ENCODE measurements at regions not wholly inside any gene's neighbourhood (a gene's known extent, or its start where the extent isn't known, plus 50 kb on each side); places are given as distances from the start of the nearest gene placed in this dataset.

- Histone ChIP-seq H2AFZ (ENCODE audit: low read length) (no peak overlapping the region), H2BK12ac (ENCODE audit: low read depth, low read length) (no peak overlapping the region), H3K27ac (ENCODE audit: low read depth, low read length) (no peak overlapping the region), H3K56ac (replicated peaks; ENCODE audit: insufficient read length, low read depth, low read length) (no peak overlapping the region), H4K8ac (ENCODE audit: extremely low read depth, insufficient read depth, low read length) (no peak overlapping the region), H2BK120ac (replicated peaks; ENCODE audit: low read depth, low read length) (no peak overlapping the region), H3K23me2 (ENCODE audit: low read depth, low read length) (no peaks in the 10 kb centered on the region), H3K14ac (ENCODE audit: insufficient read length) (no peak overlapping the region), H3K4ac (replicated peaks; ENCODE audit: insufficient read length, low read depth, low read length) (no peak overlapping the region), H3K9ac (replicated peaks in 1 of 4; ENCODE audit: extremely low read depth in 1 of 4, low read depth in 3 of 4, low read length in 3 of 4) (no peak overlapping the region), H3K9me3 (ENCODE audit: insufficient read depth in 2 of 2, low read depth in 1 of 2, low read length in 1 of 2) (no peaks in the 10 kb centered on the region), H3K18ac (ENCODE audit: extremely low read depth, low read length) (no peak overlapping the region), H3K4me1 (replicated peaks in 1 of 4; ENCODE audit: control insufficient read depth in 3 of 4, insufficient read depth in 4 of 4, low read length in 3 of 4) (no peaks in the 10 kb centered on the region), H3K4me3 (ENCODE audit: extremely low read depth in 1 of 4, insufficient read depth in 2 of 4, low read depth in 3 of 4, low read length in 4 of 4) (no peak overlapping the region), H3K36me3 (ENCODE audit: control insufficient read depth in 2 of 4, insufficient read depth in 4 of 4, low read length in 3 of 4) (no peaks in the 10 kb centered on the region), H2BK15ac (ENCODE audit: low read length) (no peak overlapping the region), H3K23ac (ENCODE audit: insufficient read length) (no peak overlapping the region), H3K27me3 (replicated peaks in 1 of 4; ENCODE audit: control insufficient read depth in 3 of 4, extremely low read depth in 1 of 4, insufficient read depth in 3 of 4, low read length in 3 of 4) (no peaks in the 10 kb centered on the region), H4K91ac (replicated peaks; ENCODE audit: insufficient read length, low read length) (no peak overlapping the region), H2BK20ac (ENCODE audit: low read length) (no peak overlapping the region), H4K5ac (ENCODE audit: insufficient read length, low read depth, low read length) (no peak overlapping the region), H3K79me1 (ENCODE audit: low read depth, low read length) (no peaks in the 10 kb centered on the region), H3K4me2 (ENCODE audit: insufficient read depth in 1 of 2, low read depth in 2 of 2, low read length in 2 of 2) (no peak overlapping the region), H2AK5ac (ENCODE audit: low read depth, low read length) (no peak overlapping the region), H4K20me1 (replicated peaks in 1 of 2; ENCODE audit: control insufficient read depth in 1 of 2, insufficient read depth in 2 of 2, low read length in 2 of 2) (no peaks in the 10 kb centered on the region), H3K79me2 (ENCODE audit: control insufficient read depth in 1 of 2, insufficient read depth in 2 of 2, low read length in 2 of 2) (no peaks in the 10 kb centered on the region), H2BK5ac (ENCODE audit: low read depth, low read length) (no peak overlapping the region)
- ChIA-PET POLR2A (ENCODE audit: partially characterized antibody) (no interaction called here), CTCF (ENCODE audit: partially characterized antibody) (interaction anchor here (1.1 to 1.8 kb wide), 2 partner anchors 9 to 10 kb away, joined by 3 to 4 read pairs; no protein-coding TSS in a partner anchor)
- WGBS, 2 experiments (ENCODE audit: extremely low coverage in 1 of 2, insufficient coverage in 1 of 2, insufficient read length in 1 of 2, insufficient replicate concordance in 2 of 2, low coverage in 1 of 2, low lambda C conversion rate in 2 of 2, missing lambda C conversion rate in 1 of 2), result 95% methylated on average over 2 of the region's 2 CpGs; no CpG with 5 or more reads in 1 of the 2 experiments
- FAIRE-seq, result no peak
- no peak for DNase-seq (ENCODE audit: low read depth in 1 of 2, low spot score in 2 of 2)
- TF ChIP-seq TCF12 (IDR thresholded peaks at IDR 0.05; ENCODE audit: low read depth, low read length) (no peak), TBP (IDR thresholded peaks at IDR 0.05; ENCODE audit: low read depth, low read length) (no peak), NANOG (IDR thresholded peaks at IDR 0.05; ENCODE audit: insufficient read depth, low read depth, low read length, poor library complexity, severe bottlenecking) (no peak), EGR1 (IDR thresholded peaks at IDR 0.05; ENCODE audit: borderline replicate concordance, low read depth, low read length) (no peak)
Observed at GRCh38 chr11:104522123-104522522, 358.2 kb upstream of the PDGFD start.

All from H1 (cell line).